Mammary epithelial cell (primary cell): ENCODE measurements at regions not wholly inside any gene's neighbourhood (a gene's known extent, or its start where the extent isn't known, plus 50 kb on each side); places are given as distances from the start of the nearest gene placed in this dataset.

Source experiments
- CTCF ChIP-seq, 2 donors: IDR thresholded peaks in 1 of 2; conservative IDR thresholded peaks in 1 of 2; 2 replicates each; pipeline ENCODE4 v1.5.1; 2011 to 2012; ENCODE audit warnings: inconsistent platforms in 2 of 2, low read length in 2 of 2, mild to moderate bottlenecking in 2 of 2, control low read depth in 1 of 2, low read depth in 1 of 2; ENCODE audit not compliant: insufficient read depth in 1 of 2; ENCODE audit errors: extremely low read depth in 1 of 2
- EZH2 ChIP-seq: IDR thresholded peaks from 2 replicates; pipeline ENCODE4 v1.6.1; 2012; ENCODE audit warnings: low read length, inconsistent platforms, borderline replicate concordance

- TF ChIP-seq CTCF (conservative IDR thresholded peaks at IDR 0.05 in 1 of 2, IDR thresholded peaks at IDR 0.05 in 1 of 2; ENCODE audit: extremely low read depth in 1 of 2, insufficient read depth in 1 of 2, low read depth in 1 of 2, low read length in 2 of 2) (no peak), EZH2 (no peak)
Measured at GRCh38 chr2:12318427-12319057, 398.2 kb upstream of the TRIB2 start.
